HG03460 (cell line): ENCODE measurements at regions not wholly inside any gene's neighbourhood (a gene's known extent, or its start where the extent isn't known, plus 50 kb on each side); places are given as distances from the start of the nearest gene placed in this dataset.

Experiments used
- ATAC-seq: cut with Tn5 transposase; IDR thresholded peaks from one replicate; pipeline ENCODE4 v1.9.1; 2021; ENCODE audit not compliant: unreplicated experiment

- ATAC-seq = no peak
These were observed 380.0 kb upstream of the MARCKS start for GRCh38 chr6:113476937-113477839.

GRCh38 chr6:113480616-113481015, 376.5 kb upstream of the MARCKS start:
- no peak for ATAC-seq

GRCh38 chr6:113481458-113481857, 375.7 kb upstream of the MARCKS start:
- no peak for ATAC-seq

- ATAC-seq = no peak
These were observed 375.2 kb upstream of the MARCKS start for GRCh38 chr6:113481910-113482309.

- ATAC-seq = no peak
These were observed 374.4 kb upstream of the MARCKS start for GRCh38 chr6:113482771-113483170.

- ATAC-seq = no peak
These were observed 370.9 kb upstream of the MARCKS start for GRCh38 chr6:113486199-113486598.

- no peak for ATAC-seq
These were observed 369.6 kb upstream of the MARCKS start for GRCh38 chr6:113487489-113488058.

- ATAC-seq = no peak
These were observed 369.1 kb upstream of the MARCKS start for GRCh38 chr6:113488061-113488460.

- no peak for ATAC-seq
These were observed 368.1 kb upstream of the MARCKS start for GRCh38 chr6:113488812-113489685.

GRCh38 chr6:113489952-113490746, 367.0 kb upstream of the MARCKS start:
- no peak for ATAC-seq

- no peak for ATAC-seq
These were observed 365.8 kb upstream of the MARCKS start for GRCh38 chr6:113491376-113491775.

GRCh38 chr6:113493991-113494390, 363.2 kb upstream of the MARCKS start:
- ATAC-seq = no peak

GRCh38 chr6:113495521-113495920, 361.6 kb upstream of the MARCKS start:
- no peak for ATAC-seq

- ATAC-seq = no peak
These were observed 361.0 kb upstream of the MARCKS start for GRCh38 chr6:113496166-113496565.

GRCh38 chr6:113500221-113500620, 356.9 kb upstream of the MARCKS start:
- ATAC-seq = no peak

- ATAC-seq = no peak
These were observed 352.0 kb upstream of the MARCKS start for GRCh38 chr6:113505084-113505699.

GRCh38 chr6:113508249-113508648, 348.9 kb upstream of the MARCKS start:
- ATAC-seq = no peak

GRCh38 chr6:113511100-113511499, 346.0 kb upstream of the MARCKS start:
- no peak for ATAC-seq

- no peak for ATAC-seq
These were observed 344.6 kb upstream of the MARCKS start for GRCh38 chr6:113512576-113512975.

- ATAC-seq = no peak
These were observed 344.1 kb upstream of the MARCKS start for GRCh38 chr6:113513086-113513485.
